PC-9 (cell line): ENCODE measurements at regions not wholly inside any gene's neighbourhood (a gene's known extent, or its start where the extent isn't known, plus 50 kb on each side); places are given as distances from the start of the nearest gene placed in this dataset.

ENCODE experiments used
- BruUV-seq: library from RNA; stranded (reverse); fragments of 400-500 nt; replicated peaks from 2 replicates; lab custom pipeline; 2021; lab: Mats Ljungman, UMichigan
- CTCF ChIA-PET: fragments of 300-600 bp; sonication (Branson Sonifier 250); formaldehyde crosslinking; loops from one replicate; lab custom pipeline; 2022; ENCODE audit warnings: antibody characterized with exemption; lab: Charles Lee
- POLR2A ChIA-PET: fragments of 300-600 bp; sonication (Branson Sonifier 250); formaldehyde crosslinking; loops from one replicate; lab custom pipeline; 2022; ENCODE audit warnings: antibody characterized with exemption; ENCODE audit not compliant: unreplicated experiment; lab: Charles Lee
- DNase-seq, 2 experiments: peaks; one replicate each; pipeline versions ENCODE4 v3.0.0 to v3.0.0-alpha.2; 2015 to 2022; ENCODE audit warnings: mixed read lengths in 1 of 2
- H2AFZ ChIP-seq: fragments of 200-600 bp; sonication (generic); 2 replicates; pipeline ENCODE4 v1.8.1; 2017; ENCODE audit warnings: antibody characterized with exemption
- H3F3A ChIP-seq: fragments of 200-600 bp; sonication (generic); 2 replicates; pipeline ENCODE4 v1.8.1; 2017; ENCODE audit warnings: antibody characterized with exemption, mild to moderate bottlenecking, low read depth; ENCODE audit not compliant: insufficient read depth
- H3K27ac ChIP-seq: fragments of 200-600 bp; sonication (generic); 2 replicates; pipeline ENCODE4 v1.6.1; 2016; ENCODE audit warnings: mixed run types
- H3K27me3 ChIP-seq: fragments of 200-600 bp; sonication (generic); 2 replicates; pipeline ENCODE4 v1.6.1; 2016; ENCODE audit warnings: low read depth, mixed run types; ENCODE audit not compliant: insufficient read depth
- H3K36me3 ChIP-seq: fragments of 200-600 bp; sonication (generic); 2 replicates; pipeline ENCODE4 v1.6.1; 2016; ENCODE audit warnings: low read depth, mixed run types
- H3K4me1 ChIP-seq: fragments of 200-600 bp; sonication (generic); replicated peaks from 2 replicates; pipeline ENCODE4 v1.6.1; 2016; ENCODE audit warnings: mixed run types; ENCODE audit not compliant: insufficient read depth
- H3K4me2 ChIP-seq: fragments of 200-600 bp; sonication (generic); 2 replicates; pipeline ENCODE4 v1.6.1; 2017; ENCODE audit warnings: mixed run types
- H3K4me3 ChIP-seq: fragments of 200-600 bp; sonication (generic); 2 replicates; pipeline ENCODE4 v1.6.1; 2016; ENCODE audit warnings: mixed run types
- H3K79me2 ChIP-seq: fragments of 200-600 bp; sonication (generic); 2 replicates; pipeline ENCODE4 v1.6.1; 2017; ENCODE audit warnings: low read depth, mixed run types
- H3K9me2 ChIP-seq: fragments of 200-600 bp; sonication (generic); 2 replicates; pipeline ENCODE4 v1.8.1; 2017; ENCODE audit warnings: mild to moderate bottlenecking; ENCODE audit not compliant: insufficient read depth
- H3K9me3 ChIP-seq: fragments of 200-600 bp; sonication (generic); 2 replicates; pipeline ENCODE4 v1.8.1; 2016; ENCODE audit warnings: low read depth; ENCODE audit not compliant: insufficient read depth
- H4K20me1 ChIP-seq: fragments of 200-600 bp; sonication (generic); 2 replicates; pipeline ENCODE4 v1.8.1; 2017; ENCODE audit not compliant: insufficient read depth
- CTCF ChIP-seq: fragments of 200-600 bp; sonication (generic); conservative IDR thresholded peaks from 2 replicates; pipeline ENCODE4 v1.6.1; 2017; ENCODE audit warnings: mixed run types, antibody characterized with exemption, mild to moderate bottlenecking, moderate library complexity
- EZH2 ChIP-seq: fragments of 200-600 bp; sonication (generic); IDR thresholded peaks from 2 replicates; pipeline ENCODE4 v1.8.0; 2017; ENCODE audit warnings: antibody characterized with exemption, low read depth
- intact Hi-C: fragments of 100-400 bp; cut with micrococcal nuclease; formaldehyde crosslinking; loops from one replicate; pipeline ENCODE4 v1.10.0; 2022; ENCODE audit not compliant: unreplicated experiment

- H4K20me1 ChIP-seq: no peaks in the 10 kb centered on the region
- H3K4me2 ChIP-seq: no peak overlapping the region
- ChIA-PET CTCF (no interaction called here), POLR2A (no interaction called here)
- no peaks in the 10 kb centered on the region for H3K4me1 ChIP-seq
- H2AFZ ChIP-seq: no peak overlapping the region
- H3K4me3 ChIP-seq: no peak overlapping the region
- H3K9me2 ChIP-seq: no peaks in the 10 kb centered on the region
- no peaks in the 10 kb centered on the region for H3K9me3 ChIP-seq
- no peaks in the 10 kb centered on the region for H3F3A ChIP-seq
- H3K36me3 ChIP-seq: no peaks in the 10 kb centered on the region
- BruUV-seq: no TSS peak
- H3K27me3 ChIP-seq: no peaks in the 10 kb centered on the region
- no peak for TF ChIP-seq EZH2
- no peak for TF ChIP-seq CTCF
- H3K79me2 ChIP-seq: no peaks in the 10 kb centered on the region
- H3K27ac ChIP-seq: no peak overlapping the region
- intact Hi-C loops: no loop called here
- DNase-seq: no peak
Observed at GRCh38 chr9:82281066-82281465, 292.5 kb downstream of the SPATA31D1 start.

- Histone ChIP-seq H3K9me3 (0 out of 2 replicates have a peak, but pooled peaks cover 3% of the 10 kb centered on the region), H2AFZ (no peak overlapping the region), H3K4me1 (no peaks in the 10 kb centered on the region), H3K4me3 (no peak overlapping the region), H4K20me1 (no peaks in the 10 kb centered on the region), H3F3A (no peaks in the 10 kb centered on the region), H3K9me2 (no peaks in the 10 kb centered on the region), H3K79me2 (no peaks in the 10 kb centered on the region), H3K36me3 (no peaks in the 10 kb centered on the region), H3K4me2 (no peak overlapping the region), H3K27me3 (no peaks in the 10 kb centered on the region), H3K27ac (no peak overlapping the region)
- intact Hi-C loops: no loop called here
- ChIA-PET POLR2A (interaction anchor here (0.7 kb wide), 1 partner anchor 757 kb away, joined by 5 read pairs; no protein-coding TSS in a partner anchor), CTCF (no interaction called here)
- BruUV-seq: no TSS peak
- no peak for DNase-seq
- TF ChIP-seq CTCF: no peak
- TF ChIP-seq EZH2: no peak
Observed at GRCh38 chr9:82284758-82285157, 296.2 kb downstream of the SPATA31D1 start.

GRCh38 chr9:82295181-82295580, 306.6 kb downstream of the SPATA31D1 start:
- CTCF ChIA-PET: no interaction called here
- no peak overlapping the region for H3K27ac ChIP-seq
- no peaks in the 10 kb centered on the region for H3K36me3 ChIP-seq
- BruUV-seq: no TSS peak
- H3K79me2 ChIP-seq: no peaks in the 10 kb centered on the region
- TF ChIP-seq EZH2: no peak
- no peak for TF ChIP-seq CTCF
- intact Hi-C loops: no loop called here
- no peak overlapping the region for H3K4me3 ChIP-seq
- no peak overlapping the region for H3K4me2 ChIP-seq
- H3K27me3 ChIP-seq: no peaks in the 10 kb centered on the region
- no peaks in the 10 kb centered on the region for H3K9me2 ChIP-seq
- POLR2A ChIA-PET: no interaction called here
- no peak for DNase-seq
- H3K4me1 ChIP-seq: no peaks in the 10 kb centered on the region
- H4K20me1 ChIP-seq: no peaks in the 10 kb centered on the region
- H2AFZ ChIP-seq: no peak overlapping the region
- H3K9me3 ChIP-seq: peaks cover 4% of the 10 kb centered on the region; the same call in 1 of the 2 replicates
- no peaks in the 10 kb centered on the region for H3F3A ChIP-seq
